HG03354 (cell line): ENCODE measurements at regions not wholly inside any gene's neighbourhood (a gene's known extent, or its start where the extent isn't known, plus 50 kb on each side); places are given as distances from the start of the nearest gene placed in this dataset.

ENCODE experiments used
- ATAC-seq: cut with Tn5 transposase; IDR thresholded peaks from one replicate; pipeline ENCODE4 v1.9.1; 2021; ENCODE audit warnings: mild to moderate bottlenecking; ENCODE audit not compliant: unreplicated experiment, poor library complexity, severe bottlenecking

DNA sequence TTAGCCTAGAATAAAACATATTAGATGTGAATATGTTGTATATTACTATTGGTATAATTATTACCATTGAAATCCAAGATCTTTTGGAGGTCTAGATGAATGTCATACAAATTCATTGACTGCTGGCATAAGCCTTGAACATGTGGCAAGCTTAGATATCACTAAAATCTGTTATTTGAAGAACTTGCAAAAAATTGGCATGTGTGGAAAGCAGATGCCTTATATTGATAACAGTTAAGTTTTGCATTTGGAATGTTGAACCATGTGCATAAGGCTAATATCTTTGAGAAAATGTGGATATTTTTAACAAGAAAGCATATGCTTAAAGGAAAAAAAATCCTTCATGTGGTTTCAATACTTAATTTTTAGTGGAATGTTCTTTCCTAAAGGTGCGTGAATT is 203.6 kb upstream of the PRICKLE1 start:
- no peak for ATAC-seq

DNA sequence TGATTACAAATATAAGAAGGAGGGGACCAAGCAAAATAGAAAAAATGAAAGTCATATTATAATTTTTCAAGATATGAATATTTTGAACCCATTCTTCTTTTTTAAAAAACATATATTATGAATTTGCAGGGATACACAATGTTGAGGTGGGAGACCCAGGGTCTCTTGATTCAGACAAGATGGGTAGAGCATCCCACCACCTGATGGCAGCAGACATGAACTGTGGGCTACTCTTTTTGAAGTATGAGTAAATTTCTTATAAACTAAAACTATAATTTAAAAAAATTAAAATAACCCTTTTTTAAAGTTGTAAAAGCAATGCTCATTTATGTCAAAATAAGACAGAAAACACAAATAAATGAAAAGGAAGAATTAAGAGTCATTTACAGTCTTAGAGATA is 202.7 kb upstream of the PRICKLE1 start:
- ATAC-seq: no peak

DNA sequence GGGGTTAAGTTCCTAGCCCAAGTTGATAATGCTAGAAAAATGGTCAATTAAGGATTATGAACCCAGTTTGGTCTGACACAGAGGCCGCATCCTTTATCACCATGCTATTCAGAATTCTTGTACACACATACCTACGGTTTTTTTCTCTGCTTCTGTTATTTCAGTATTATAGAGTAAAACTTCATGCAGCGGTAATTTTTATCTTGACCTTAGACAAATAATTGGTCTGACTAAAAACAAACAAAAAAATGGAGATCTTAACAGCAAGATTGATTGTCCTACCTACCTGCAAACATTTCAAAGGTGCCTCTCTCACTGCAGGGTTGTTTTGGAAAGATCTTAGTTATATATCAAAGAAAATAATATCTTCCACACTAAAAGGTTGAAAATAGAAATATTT is 201.9 kb upstream of the PRICKLE1 start:
- no peak for ATAC-seq

DNA sequence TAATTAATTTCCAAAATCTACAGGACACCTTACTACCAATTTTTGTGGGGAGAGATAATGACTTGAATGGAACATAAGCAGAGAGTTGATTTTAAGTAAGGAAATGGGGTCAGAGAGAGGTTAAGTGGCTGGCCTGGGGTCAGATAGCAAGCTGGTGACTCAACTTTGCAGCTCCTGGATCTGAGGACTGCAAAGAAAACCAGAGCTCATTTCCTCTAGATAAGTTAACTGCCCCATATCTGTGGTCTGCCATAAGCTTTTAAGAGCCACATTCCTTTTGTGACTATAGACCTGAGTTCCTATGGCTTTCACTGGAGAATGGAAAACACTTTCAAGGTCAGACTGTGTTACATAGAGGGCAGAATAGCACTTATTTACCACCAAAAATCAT is 201.2 kb upstream of the PRICKLE1 start:
- ATAC-seq: no peak

DNA sequence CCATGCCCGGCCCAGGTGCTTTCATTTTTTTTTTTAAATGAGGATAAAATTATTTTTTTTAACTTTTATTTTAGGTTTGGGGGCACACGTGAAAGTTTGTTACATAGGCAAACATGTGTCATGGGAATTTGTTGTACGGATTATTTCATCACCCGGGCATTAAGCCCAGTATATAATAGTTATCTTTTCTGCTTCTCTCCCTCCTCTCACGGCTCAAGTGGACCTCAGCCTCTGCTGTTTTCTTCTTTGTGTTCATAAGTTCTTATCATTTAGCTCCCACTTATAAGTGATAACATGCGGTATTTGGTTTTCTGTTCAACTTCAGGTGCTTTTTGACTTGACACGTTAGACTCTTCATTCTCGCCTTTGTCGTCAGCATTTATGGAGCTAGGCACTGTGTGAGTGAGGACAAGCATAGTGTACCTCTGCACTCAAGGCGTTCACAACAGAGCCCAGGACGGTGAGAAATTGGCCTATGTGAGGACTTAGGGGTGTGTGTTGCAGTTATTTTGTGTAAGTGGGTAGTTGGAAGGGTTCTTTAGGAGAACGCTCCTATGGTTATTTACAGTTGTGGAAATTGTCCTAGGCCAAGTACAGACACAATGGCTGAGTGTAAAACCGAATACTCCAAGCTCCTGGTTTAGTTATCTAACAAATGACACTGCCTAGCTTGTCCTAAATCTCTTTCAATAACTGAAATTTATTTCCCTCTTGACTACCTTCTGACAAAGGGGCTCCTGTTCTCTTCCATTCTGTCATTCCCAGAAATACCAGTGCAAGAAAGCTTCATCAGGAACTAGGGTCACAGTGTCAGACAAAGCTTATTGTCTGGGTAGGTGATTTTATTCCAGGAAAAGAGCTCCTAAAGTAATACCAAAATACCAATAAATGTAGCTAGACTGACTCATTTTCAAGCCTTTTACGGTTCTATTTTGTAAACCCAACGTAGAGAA is 200.5 kb upstream of the PRICKLE1 start:
- no peak for ATAC-seq

DNA sequence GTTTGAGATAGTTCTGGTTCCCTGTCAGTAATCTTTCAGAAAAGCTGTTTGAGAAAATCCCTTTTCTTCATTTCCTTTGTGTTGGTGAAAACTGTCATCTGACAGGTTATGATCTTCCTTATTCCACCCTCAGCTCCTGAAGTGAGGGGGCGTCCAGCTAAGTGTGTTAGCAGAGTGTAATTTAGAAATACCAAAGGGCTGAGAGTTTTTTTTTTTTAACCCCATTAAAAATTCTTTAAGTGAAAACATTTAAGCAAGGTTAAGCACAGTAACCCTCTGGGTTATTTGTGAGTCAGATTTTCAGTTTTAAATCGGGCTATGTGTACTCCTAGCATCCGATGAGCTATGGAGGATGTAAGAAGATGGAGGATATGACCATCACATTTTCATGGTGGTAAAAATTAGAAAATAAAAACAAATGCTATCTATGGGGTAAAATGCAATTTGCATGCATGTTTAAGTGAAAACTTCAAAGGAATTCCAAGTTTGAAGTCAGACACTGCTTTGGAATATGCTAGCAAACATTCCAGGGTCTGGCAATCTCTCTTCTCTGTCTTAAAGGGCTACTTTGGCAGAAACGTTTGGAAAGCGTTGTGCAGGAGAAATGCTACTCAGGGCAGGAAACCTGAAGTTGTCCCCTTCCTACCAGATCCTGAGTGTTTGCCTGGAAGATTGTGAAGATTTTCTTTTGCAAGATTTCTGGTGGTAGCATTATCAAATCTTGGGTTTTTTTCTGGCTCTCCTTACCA is 197.0 kb upstream of the PRICKLE1 start:
- no peak for ATAC-seq

DNA sequence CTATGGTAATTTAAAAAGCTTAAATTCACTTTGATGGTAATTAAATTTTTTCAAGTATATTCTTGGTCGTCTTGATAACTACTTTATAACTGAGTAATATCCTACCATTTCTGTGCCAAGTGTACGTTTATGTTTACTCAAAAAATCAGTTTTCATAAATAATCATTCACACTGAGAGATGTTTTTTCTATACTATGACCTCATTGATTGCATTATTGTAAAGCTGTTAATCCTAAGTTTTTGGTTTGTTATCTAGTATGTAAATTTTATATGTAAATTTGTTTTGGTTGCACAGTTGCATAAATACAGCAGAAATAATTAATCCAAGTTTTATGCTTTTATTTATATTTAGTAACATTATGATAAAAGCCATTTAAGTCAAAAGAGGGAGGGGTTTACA is 196.4 kb upstream of the PRICKLE1 start:
- ATAC-seq: no peak

DNA sequence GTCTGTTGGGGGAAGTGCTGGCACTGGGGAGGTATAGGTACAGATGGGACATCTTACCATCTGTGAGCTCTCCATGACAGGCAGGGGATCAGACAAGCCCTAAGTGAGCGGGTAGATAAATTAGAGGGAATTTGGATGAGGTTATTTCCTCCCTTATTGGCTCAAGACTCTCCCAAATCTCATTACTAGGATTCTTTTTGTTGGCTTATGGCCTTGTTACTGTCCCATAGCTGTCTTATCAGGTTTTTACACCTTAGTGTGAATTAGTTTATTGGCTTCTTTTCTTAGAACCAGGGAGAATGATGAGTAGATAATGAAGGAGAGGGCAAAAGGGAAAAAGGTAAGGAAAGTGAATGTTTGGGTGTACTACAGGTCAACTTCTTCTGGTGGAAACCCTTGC is 191.1 kb upstream of the PRICKLE1 start:
- ATAC-seq: no peak

DNA sequence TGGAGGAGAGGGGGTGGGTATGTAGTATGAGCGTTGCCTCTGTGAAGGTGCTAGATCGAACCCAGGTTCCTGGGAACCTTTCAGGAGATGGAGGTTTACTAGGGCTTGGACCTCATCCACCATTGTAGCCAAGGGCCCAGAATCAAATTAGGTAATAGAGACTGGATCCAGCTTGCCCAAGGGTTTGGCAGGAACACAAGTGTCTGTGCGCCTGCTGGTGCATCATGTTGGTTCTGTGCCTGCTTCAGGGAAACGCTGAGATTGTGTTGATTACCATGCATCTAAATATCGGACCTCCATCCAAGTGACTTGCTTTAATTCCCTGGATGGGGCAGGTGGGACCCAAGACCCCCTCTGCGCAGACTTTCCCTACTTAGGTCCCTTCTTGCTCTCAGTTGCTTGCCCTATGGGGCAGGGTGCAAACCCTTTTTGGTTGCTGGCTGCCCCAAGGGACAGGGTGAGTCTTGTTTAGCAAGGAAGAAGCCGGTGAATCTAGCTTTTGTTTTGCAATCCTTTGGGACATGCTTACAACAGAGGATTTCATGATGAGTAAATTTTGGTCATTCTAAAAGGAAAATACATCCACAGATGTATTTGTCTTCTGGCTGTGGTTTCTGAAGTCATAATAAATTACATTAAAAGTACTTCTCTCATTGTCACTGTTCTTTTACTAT is 189.8 kb upstream of the PRICKLE1 start:
- no peak for ATAC-seq

DNA sequence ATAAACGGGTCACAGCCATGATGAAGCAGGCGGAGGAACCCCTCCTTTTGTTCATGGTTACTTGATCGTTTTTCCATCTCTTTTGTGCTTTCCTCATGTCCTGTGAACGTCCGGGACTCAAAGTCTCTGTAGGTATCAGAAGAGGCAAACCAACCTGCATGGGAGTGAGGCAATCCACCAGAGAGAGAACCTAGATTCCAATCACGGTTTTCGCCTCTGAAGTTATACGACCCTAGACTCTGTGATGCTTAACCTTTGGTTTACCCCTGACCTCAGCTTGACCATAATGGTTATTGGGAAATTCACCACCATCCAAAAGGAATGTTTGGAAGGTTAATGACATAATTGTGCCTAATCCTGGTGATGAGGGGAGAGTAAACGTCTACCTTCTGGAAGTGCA is 186.8 kb upstream of the PRICKLE1 start:
- no peak for ATAC-seq

DNA sequence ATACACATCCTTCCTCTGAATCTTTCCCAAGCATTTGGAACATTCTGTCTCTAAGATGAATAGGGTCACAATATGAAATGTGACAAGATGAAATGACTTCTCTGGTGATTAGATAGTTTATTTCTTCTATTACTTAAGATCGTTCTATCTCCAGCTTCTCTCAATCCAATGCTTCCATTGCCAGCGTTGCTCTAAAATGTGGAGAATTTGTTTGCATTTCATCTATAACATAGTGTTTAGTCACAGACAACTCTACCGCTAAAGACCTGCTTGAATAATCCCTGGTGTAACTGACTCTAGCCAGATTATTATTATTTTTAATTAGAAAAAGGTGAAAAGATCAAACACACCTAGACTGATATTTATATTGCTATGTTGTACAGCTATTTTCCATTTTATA is 184.7 kb upstream of the PRICKLE1 start:
- no peak for ATAC-seq

DNA sequence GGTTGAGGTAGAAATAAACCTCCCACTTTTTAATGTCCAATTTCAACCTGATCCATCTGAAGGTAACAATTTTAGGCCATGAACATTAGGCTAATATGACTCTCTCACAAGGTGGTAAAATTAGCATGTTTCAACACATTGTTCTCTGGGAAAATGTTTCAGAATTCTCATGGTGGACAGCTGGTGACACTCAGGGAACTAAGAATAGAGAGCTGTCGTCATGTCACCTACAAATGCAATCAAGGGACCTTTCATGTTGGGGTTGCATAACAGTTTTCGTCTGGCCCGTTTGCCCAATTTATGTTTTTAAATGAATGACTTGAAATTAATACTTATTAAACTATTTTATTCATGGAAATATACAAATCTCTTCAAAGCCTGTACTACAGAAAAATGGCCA is 180.7 kb upstream of the PRICKLE1 start:
- no peak for ATAC-seq

DNA sequence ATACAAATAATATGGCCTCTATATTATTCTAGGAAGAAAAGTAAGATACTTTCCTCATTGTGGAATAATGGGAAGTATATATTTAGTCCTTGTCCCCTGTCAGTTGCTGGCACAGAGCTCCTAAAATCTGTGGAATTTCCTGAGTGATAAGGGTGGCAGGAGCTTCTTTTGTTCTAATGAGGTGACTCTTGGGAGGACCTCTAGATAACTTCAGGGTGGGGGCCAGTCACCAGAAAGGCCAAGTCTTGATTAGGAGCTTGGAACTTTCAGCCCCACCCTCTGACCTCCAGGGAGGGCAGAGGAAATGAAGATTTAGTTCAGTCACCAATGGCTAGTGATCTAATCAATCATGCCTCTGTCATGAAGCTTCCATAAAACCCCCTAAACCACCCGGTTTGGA is 179.9 kb upstream of the PRICKLE1 start:
- no peak for ATAC-seq

DNA sequence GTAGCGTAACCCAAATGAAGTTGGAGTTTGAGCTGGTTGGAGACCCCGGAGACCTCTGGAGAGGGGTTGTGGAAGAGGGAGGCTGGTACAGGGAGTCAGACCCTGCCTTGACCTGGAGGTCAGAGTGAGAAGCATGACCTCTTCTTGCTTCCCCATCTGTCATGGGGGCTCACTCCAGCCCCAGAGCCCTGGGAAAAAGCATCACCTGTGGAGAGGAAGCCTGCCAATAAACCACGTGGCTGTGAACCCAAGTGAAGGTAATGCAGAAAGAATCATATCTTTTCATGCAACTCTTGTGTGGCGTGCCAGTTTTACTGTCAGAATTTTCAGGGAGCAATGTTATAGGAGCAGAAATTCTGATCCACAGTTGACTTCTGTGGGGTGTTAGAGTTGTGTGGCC is 178.5 kb upstream of the PRICKLE1 start:
- no peak for ATAC-seq

DNA sequence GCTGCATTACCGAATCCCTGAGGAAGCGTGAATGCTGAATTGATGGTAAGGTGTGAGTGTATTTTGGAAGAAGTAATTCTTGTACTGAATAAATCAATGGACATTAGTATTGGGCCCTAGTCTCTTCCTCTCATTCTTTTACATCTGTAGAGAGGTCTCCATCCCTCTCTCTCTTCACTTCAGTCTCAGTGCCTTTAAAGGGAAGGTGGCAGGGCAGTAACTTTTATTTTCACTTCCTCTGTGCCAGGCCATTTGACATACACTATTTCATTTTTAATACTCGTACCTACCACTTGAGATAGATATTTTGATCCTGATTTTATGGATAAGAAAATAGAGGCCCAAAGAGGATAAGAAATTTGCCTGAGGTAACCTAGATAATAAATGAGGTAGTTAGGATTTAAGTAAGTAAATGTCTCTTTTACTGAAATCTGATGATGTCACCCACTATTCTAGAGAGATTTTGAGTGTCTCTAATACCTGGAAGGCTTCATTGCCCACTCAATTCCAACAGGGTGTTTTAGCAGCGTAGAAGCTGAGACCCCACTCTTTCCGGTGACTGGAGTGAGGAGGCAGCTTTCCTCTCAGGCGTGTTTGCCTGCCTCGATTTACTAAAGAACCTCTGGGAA is 177.9 kb upstream of the PRICKLE1 start:
- ATAC-seq: no peak

DNA sequence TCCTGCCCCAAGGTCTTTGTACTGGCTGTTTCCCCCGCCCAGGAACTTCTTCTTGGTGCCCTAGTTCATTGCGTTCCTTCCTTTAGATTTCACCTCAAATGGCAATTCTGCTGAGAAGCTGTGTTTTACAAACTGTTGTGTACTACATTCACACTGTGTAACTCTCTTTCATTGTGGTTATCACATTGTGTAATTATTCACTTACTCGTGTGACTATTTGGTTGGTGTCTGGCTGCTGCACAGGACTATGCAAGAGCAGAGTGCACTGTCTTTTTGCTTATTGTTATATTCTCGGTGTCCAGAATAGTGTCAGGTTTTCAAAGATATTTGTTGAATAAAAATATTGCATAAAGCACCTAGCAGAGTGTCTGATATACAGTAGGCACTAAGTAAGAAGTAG is 177.2 kb upstream of the PRICKLE1 start:
- no peak for ATAC-seq

DNA sequence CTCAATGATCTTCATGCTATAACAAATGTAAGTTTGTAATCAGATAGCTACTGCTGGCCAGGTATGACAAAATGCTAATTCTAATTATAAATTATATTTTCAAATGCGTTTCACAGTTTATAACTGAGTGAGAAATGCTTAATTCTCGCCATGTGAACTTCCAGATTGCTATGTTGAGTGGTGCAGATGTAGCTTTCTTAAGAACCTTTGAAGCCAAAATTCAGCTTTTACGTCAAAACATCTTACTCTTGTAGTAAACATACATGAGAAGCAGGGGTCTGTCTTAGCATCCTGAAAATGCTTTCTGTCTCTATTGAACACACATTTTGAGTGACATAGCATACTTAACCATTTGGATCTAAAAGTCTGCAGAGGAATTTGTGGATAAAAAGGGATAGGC is 176.5 kb upstream of the PRICKLE1 start:
- ATAC-seq: no peak

DNA sequence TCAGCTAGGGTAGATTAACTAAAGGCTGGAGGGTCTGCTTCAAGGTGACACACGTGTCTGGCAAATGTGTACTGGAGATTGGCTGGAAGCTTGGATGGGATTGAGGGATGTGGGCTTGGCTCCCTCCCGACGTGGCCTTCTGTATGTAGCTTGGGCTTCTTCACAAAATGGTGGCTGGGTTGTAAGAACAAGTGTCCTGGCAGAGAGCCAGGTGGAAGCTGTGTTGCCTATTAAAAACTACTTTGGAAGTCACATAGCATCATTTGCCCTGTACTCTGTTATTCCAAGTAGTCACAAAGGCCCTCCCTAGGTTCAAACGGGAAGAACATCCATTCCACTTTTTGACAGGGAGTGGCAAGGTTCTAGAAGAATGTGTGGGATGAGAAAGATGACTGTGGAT is 174.1 kb upstream of the PRICKLE1 start:
- no peak for ATAC-seq

DNA sequence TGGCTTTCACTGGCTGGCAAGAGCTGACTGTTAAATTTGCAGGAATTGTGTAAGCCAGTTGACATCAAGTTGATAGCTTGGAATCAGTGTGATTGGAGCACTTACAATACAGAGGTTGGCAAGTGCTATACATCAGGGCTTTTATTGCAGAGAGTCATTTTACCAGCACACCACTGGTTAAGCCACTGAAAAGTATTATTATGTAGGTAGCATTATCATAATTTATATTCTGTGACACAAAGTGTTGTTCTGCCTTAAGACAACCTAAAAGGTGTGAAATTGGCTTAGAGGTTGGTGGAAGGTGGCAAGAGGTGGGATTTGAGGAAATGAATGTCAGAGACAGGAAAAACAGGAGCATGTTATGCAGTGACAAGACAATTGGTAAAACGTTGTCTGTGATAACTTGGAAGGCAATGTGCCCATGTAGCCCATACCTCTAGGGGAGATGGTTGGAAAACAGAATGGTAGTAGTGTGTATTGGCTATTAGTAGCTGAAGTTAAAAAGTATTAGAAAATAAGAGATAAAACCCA is 172.9 kb upstream of the PRICKLE1 start:
- ATAC-seq: no peak
